ENCODE measurements at regions not wholly inside any gene's neighbourhood (a gene's known extent, or its start where the extent isn't known, plus 50 kb on each side); places are given as distances from the start of the nearest gene placed in this dataset.
"Not testable (repeated sequence)": the region's sequence is repeated elsewhere in the genome, so short reads cannot be mapped to it uniquely, and the experiment has no call there.

- intact Hi-C loops (cut with micrococcal nuclease) = no loop called here
Observed at GRCh38 chr9:28444637-28445036, 871.4 kb upstream of the C9orf72 start.

GRCh38 chr9:28445211-28445610 is 871.9 kb upstream of the C9orf72 start:
- intact Hi-C loops (cut with micrococcal nuclease) = no loop called here

- intact Hi-C loops (cut with micrococcal nuclease) = no loop called here
Observed at GRCh38 chr9:28453918-28454317, 880.6 kb upstream of the C9orf72 start.

GRCh38 chr9:28456861-28457260 is 883.6 kb upstream of the C9orf72 start:
- intact Hi-C loops (cut with micrococcal nuclease) = no loop called here

- intact Hi-C loops (cut with micrococcal nuclease) = no loop called here
Observed at GRCh38 chr9:28464481-28465216, 891.4 kb upstream of the C9orf72 start.

GRCh38 chr9:28471261-28471660 is 898.0 kb upstream of the C9orf72 start:
- intact Hi-C loops (cut with micrococcal nuclease) = no loop called here

GRCh38 chr9:28487561-28487960 is 914.3 kb upstream of the C9orf72 start:
- intact Hi-C loops (cut with micrococcal nuclease) = no loop called here

GRCh38 chr9:28491121-28491520 is 917.8 kb upstream of the C9orf72 start:
- intact Hi-C loops (cut with micrococcal nuclease) = no loop called here

GRCh38 chr9:28498168-28498567 is 924.9 kb upstream of the C9orf72 start:
- intact Hi-C loops (cut with micrococcal nuclease) = not testable (repeated sequence)

GRCh38 chr9:28502189-28502588 is 928.9 kb upstream of the C9orf72 start:
- intact Hi-C loops (cut with micrococcal nuclease) = no loop called here

GRCh38 chr9:28502741-28503140 is 929.5 kb upstream of the C9orf72 start:
- intact Hi-C loops (cut with micrococcal nuclease) = no loop called here

- intact Hi-C loops (cut with micrococcal nuclease) = no loop called here
Observed at GRCh38 chr9:28503573-28503972, 930.3 kb upstream of the C9orf72 start.

- intact Hi-C loops (cut with micrococcal nuclease) = no loop called here
Observed at GRCh38 chr9:28518439-28518838, 945.2 kb upstream of the C9orf72 start.

- intact Hi-C loops (cut with micrococcal nuclease) = not testable (repeated sequence)
Observed at GRCh38 chr9:28524309-28524708, 951.0 kb upstream of the C9orf72 start.

GRCh38 chr9:28528049-28528448 is 954.8 kb upstream of the C9orf72 start:
- intact Hi-C loops (cut with micrococcal nuclease) = no loop called here

- intact Hi-C loops (cut with micrococcal nuclease) = no loop called here
Observed at GRCh38 chr9:28538132-28538531, 964.9 kb upstream of the C9orf72 start.

- intact Hi-C loops (cut with micrococcal nuclease) = no loop called here
Observed at GRCh38 chr9:28539434-28540070, 966.3 kb upstream of the C9orf72 start.

GRCh38 chr9:28542928-28543327 is 969.6 kb upstream of the C9orf72 start:
- intact Hi-C loops (cut with micrococcal nuclease) = no loop called here

GRCh38 chr9:28547527-28547926 is 974.2 kb upstream of the C9orf72 start:
- intact Hi-C loops (cut with micrococcal nuclease) = no loop called here

- intact Hi-C loops (cut with micrococcal nuclease) = no loop called here
Observed at GRCh38 chr9:28563291-28563934, 990.1 kb upstream of the C9orf72 start.

- intact Hi-C loops (cut with micrococcal nuclease) = no loop called here
Observed at GRCh38 chr9:28583832-28584231, 1010.6 kb upstream of the C9orf72 start.

- intact Hi-C loops (cut with micrococcal nuclease) = no loop called here
Observed at GRCh38 chr9:28584542-28584941, 1011.3 kb upstream of the C9orf72 start.

GRCh38 chr9:28587052-28587451 is 1013.8 kb upstream of the C9orf72 start:
- intact Hi-C loops (cut with micrococcal nuclease) = no loop called here
